Transverse colon (tissue), 4 donors: ENCODE measurements at regions not wholly inside any gene's neighbourhood (a gene's known extent, or its start where the extent isn't known, plus 50 kb on each side); places are given as distances from the start of the nearest gene placed in this dataset.
"Not testable (repeated sequence)": the region's sequence is repeated elsewhere in the genome, so short reads cannot be mapped to it uniquely, and the experiment has no call there.

Experiments
- DNase-seq: peaks from one replicate; pipeline ENCODE4 v3.0.0-alpha.2; 2019
- H3K27ac ChIP-seq, 4 donors: fragments of 200-600 bp; sonication (generic); 2 replicates each; pipeline ENCODE4 v1.5.1; 2016 to 2018; ENCODE audit warnings: inconsistent platforms in 4 of 4
- H3K27me3 ChIP-seq: fragments of 200-600 bp; sonication (generic); 2 replicates; pipeline ENCODE4 v1.5.1; 2017; ENCODE audit warnings: inconsistent platforms
- H3K36me3 ChIP-seq, 4 donors: fragments of 200-600 bp; sonication (generic); 2 replicates each; pipeline ENCODE4 v1.5.1; 2017 to 2019; ENCODE audit warnings: inconsistent platforms in 4 of 4
- H3K4me1 ChIP-seq, 4 donors: fragments of 200-600 bp; sonication (generic); 2 replicates each; pipeline ENCODE4 v1.5.1; 2017 to 2020; ENCODE audit warnings: inconsistent platforms in 4 of 4
- H3K4me3 ChIP-seq, 4 donors: fragments of 200-600 bp; sonication (generic); 1 replicate in 1 of 4; 2 replicates in 3 of 4; pipeline versions ENCODE4 v1.5.1 to v1.6.1; 2017 to 2019; ENCODE audit warnings: inconsistent platforms in 4 of 4
- H3K9me3 ChIP-seq, 2 donors: fragments of 200-600 bp; sonication (generic); 2 replicates each; pipeline ENCODE4 v1.5.1; 2017 to 2019; ENCODE audit warnings: inconsistent platforms in 2 of 2
- CTCF ChIP-seq, 5 experiments: fragments of 200-600 bp in 3 of 5; fragments of 450-650 bp in 2 of 5; sonication (generic) in 3 of 5; IDR thresholded peaks; 1 replicate in 2 of 5; 2 replicates in 3 of 5; pipeline ENCODE4 v1.5.1; 2016 to 2017; ENCODE audit warnings: antibody characterized with exemption in 5 of 5, inconsistent platforms in 3 of 5, mild to moderate bottlenecking in 2 of 5, moderate library complexity in 1 of 5
- EP300 ChIP-seq: sonication (generic); formaldehyde crosslinking; IDR thresholded peaks from one replicate; pipeline ENCODE4 v1.6.1; 2017; ENCODE audit warnings: antibody characterized with exemption, low read depth
- POLR2A ChIP-seq: fragments of 450-650 bp; IDR thresholded peaks from one replicate; pipeline ENCODE4 v1.6.1; 2016; ENCODE audit warnings: antibody characterized with exemption, mild to moderate bottlenecking, moderate library complexity
- POLR2AphosphoS5 ChIP-seq, 3 donors: sonication (generic); formaldehyde crosslinking; IDR thresholded peaks; one replicate each; pipeline ENCODE4 v1.6.1; 2016; ENCODE audit warnings: antibody characterized with exemption in 3 of 3
- WGBS, 2 donors: methylation state at CpG; one replicate each; pipeline ENCODE4 v1.1.5; 2018; ENCODE audit warnings: low coverage in 1 of 2; 5-methylcytosine and 5-hydroxymethylcytosine counted together
- in situ Hi-C, 4 donors: fragments of 200-750 bp; cut with MboI; loops; one replicate each; pipeline versions ENCODE4 v1.15.0 to v1.15.1; 2017; ENCODE audit warnings: low sequenced_read_pairs in 3 of 4, low pct_ligation_motif_present in 1 of 4, low pct_unique_long_range_greater_than_20kb in 1 of 4
- intact Hi-C: fragments of 100-400 bp; cut with DNase I; formaldehyde crosslinking; loops from one replicate; pipeline ENCODE4 v1.15.1; 2023; ENCODE audit warnings: low total_unique reads

- intact Hi-C loops (no loop called here), in situ Hi-C loops (loop anchor here in 3 of 4 donors (25.0 kb wide), 4 partner anchors 201 to 1001 kb away; partner anchors contain the start of gene MAN2A1 (in 1 of the 3))
- Histone ChIP-seq H3K36me3 (no peaks in the 10 kb centered on the region), H3K4me1 (peaks cover 0 to 5% (median 0%) of the 10 kb centered on the region in 4 donors), H3K27me3 (no peaks in the 10 kb centered on the region), H3K4me3 (no peak overlapping the region), H3K27ac (no peak overlapping the region), H3K9me3 (no peaks in the 10 kb centered on the region)
- DNase-seq: no peak
- TF ChIP-seq POLR2AphosphoS5 (IDR thresholded peaks at IDR 0.05) (no peak), EP300 (no peak), CTCF (IDR thresholded peaks at IDR 0.05) (no peak), POLR2A (no peak)
- WGBS, 2 donors: 31 to 57% methylated on average over 1 of the region's 1 CpG
Observed at GRCh38 chr5:108686676-108687075, 61.0 kb upstream of the FER start.

- H3K9me3 ChIP-seq, H3K4me1 ChIP-seq, H3K4me3 ChIP-seq, H3K27me3 ChIP-seq, H3K36me3 ChIP-seq, intact Hi-C loops, H3K27ac ChIP-seq: not testable (repeated sequence)
- peak; percentile 62 for DNase-seq
- 47% methylated on average over 18 of the region's 19 CpGs; no CpG with 5 or more reads in 1 of the 2 donors for WGBS, 2 donors
- in situ Hi-C loops: loop anchor here in 3 of 4 donors (25.0 kb wide), 4 partner anchors 202 to 1002 kb away; partner anchors contain the start of gene MAN2A1 (in 1 of the 3)
Observed at GRCh38 chr5:108685448-108686216, 62.1 kb upstream of the FER start.

GRCh38 chr5:108681079-108681921 lies 66.4 kb upstream of the FER start:
- no peak for DNase-seq
- H3K4me3 ChIP-seq: no peak overlapping the region
- no peaks in the 10 kb centered on the region for H3K27me3 ChIP-seq
- peak; percentile 79 to 84 (median 81) for TF ChIP-seq CTCF (IDR thresholded peaks at IDR 0.05)
- TF ChIP-seq POLR2A: no peak
- H3K36me3 ChIP-seq: no peaks in the 10 kb centered on the region
- no peaks in the 10 kb centered on the region for H3K9me3 ChIP-seq
- peaks cover 0 to 5% (median 0%) of the 10 kb centered on the region in 4 donors for H3K4me1 ChIP-seq
- intact Hi-C loops: no loop called here
- in situ Hi-C loops: loop anchor here in 3 of 4 donors (25.0 kb wide), 4 partner anchors 206 to 1006 kb away; partner anchors contain the start of gene MAN2A1 (in 1 of the 3)
- peak overlapping the region in 2 of 4 donors; percentile 42 to 55 for H3K27ac ChIP-seq
- 0 to 22% methylated on average over 4 to 5 of the region's 5 CpGs for WGBS, 2 donors

DNA sequence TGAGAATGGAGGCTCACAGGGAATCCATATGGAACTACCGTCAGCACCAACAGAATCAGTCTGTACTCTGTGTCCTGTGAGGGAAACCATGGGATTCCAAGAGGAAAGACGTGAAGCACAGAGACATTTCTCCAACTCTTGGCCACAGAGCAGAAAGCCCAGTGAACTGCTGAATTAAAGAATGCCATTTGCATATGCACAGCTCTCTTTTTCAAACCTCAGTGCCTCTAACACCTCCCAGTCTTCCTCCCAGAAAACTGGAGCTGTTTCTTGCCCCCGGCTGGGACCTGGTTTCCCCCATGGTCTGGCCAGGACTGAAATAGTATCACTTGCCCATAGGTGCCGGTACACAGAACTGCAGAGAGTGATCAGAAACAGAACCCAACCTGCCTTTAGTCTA lies 69.6 kb upstream of the FER start:
- in situ Hi-C loops: loop anchor here in 3 of 4 donors (25.0 kb wide), 4 partner anchors 209 to 1009 kb away; partner anchors contain the start of gene MAN2A1 (in 1 of the 3)
- TF ChIP-seq POLR2A (no peak), EP300 (no peak), CTCF (IDR thresholded peaks at IDR 0.05) (no peak), POLR2AphosphoS5 (IDR thresholded peaks at IDR 0.05) (no peak)
- no peak for DNase-seq
- H3K4me1 ChIP-seq: no peaks in the 10 kb centered on the region
- no peaks in the 10 kb centered on the region for H3K36me3 ChIP-seq
- WGBS, 2 donors: 81 to 87% methylated on average over 2 to 4 of the region's 4 CpGs
- no peak overlapping the region for H3K4me3 ChIP-seq
- no peaks in the 10 kb centered on the region for H3K9me3 ChIP-seq
- H3K27ac ChIP-seq: no peak overlapping the region
- H3K27me3 ChIP-seq: no peaks in the 10 kb centered on the region
- intact Hi-C loops: no loop called here
